Motor neuron (in vitro differentiated cells): ENCODE measurements at regions not wholly inside any gene's neighbourhood (a gene's known extent, or its start where the extent isn't known, plus 50 kb on each side); places are given as distances from the start of the nearest gene placed in this dataset.

Experiments used
- ATAC-seq, 8 experiments: fragments of 200-7000 bp; cut with Tn5 transposase; replicated peaks in 6 of 8; 2 replicates each; pipeline ENCODE4 v1.8.0; 2021; ENCODE audit warnings: mild to moderate bottlenecking in 8 of 8, moderate library complexity in 8 of 8
- H3K27ac ChIP-seq, 2 donors: fragments of 250-450 bp; sonication (Bioruptor Pico); 2 replicates each; pipeline ENCODE4 v1.9.0; 2021; ENCODE audit warnings: antibody characterized with exemption in 2 of 2, mild to moderate bottlenecking in 2 of 2, moderate library complexity in 1 of 2
- H3K4me1 ChIP-seq, 2 donors: fragments of 250-450 bp; sonication (Bioruptor Pico); replicated peaks in 1 of 2; 2 replicates each; pipeline ENCODE4 v1.6.1; 2021; ENCODE audit warnings: antibody characterized with exemption in 2 of 2, mild to moderate bottlenecking in 2 of 2, moderate library complexity in 1 of 2
- H3K4me3 ChIP-seq, 5 donors: fragments of 250-450 bp; sonication (Bioruptor Pico); 2 replicates each; pipeline ENCODE4 v1.9.0; 2021; ENCODE audit warnings: antibody characterized with exemption in 5 of 5, mild to moderate bottlenecking in 5 of 5, moderate library complexity in 4 of 5
- WGBS, 10 experiments: fragments of 450-650 bp; shearing (Covaris generic); methylation state at CpG; one replicate each; pipeline ENCODE4 v1.0.0; 2022; 5-methylcytosine and 5-hydroxymethylcytosine counted together
- in situ Hi-C, 9 experiments: fragments of 400-800 bp; cut with MboI; loops; one replicate each; pipeline ENCODE4 v1.15.0; 2021; ENCODE audit warnings: low sequenced_read_pairs in 9 of 9, low pct_unique_long_range_greater_than_20kb in 2 of 9; ENCODE audit not compliant: unreplicated experiment in 9 of 9

GRCh38 chr13:83056269-83056668 lies 826.0 kb downstream of the SLITRK1 start:
- no peak for ATAC-seq
- no peak overlapping the region for H3K27ac ChIP-seq
- no peaks in the 10 kb centered on the region for H3K4me1 ChIP-seq
- in situ Hi-C loops, result no loop called here
- 58 to 100% (median 96%) methylated on average over 3 of the region's 3 CpGs for whole genome bisulfite sequencing, 10 experiments
- H3K4me3 ChIP-seq, result no peak overlapping the region

- 0 to 100% (median 78%) methylated on average over 1 of the region's 1 CpG; no CpG with 5 or more reads in 1 of the 10 experiments for WGBS, 10 experiments
- no peak overlapping the region for H3K4me3 ChIP-seq
- H3K27ac ChIP-seq, result no peak overlapping the region
- H3K4me1 ChIP-seq, result no peaks in the 10 kb centered on the region
- in situ Hi-C loops, result no loop called here
- no peak for ATAC-seq
Measured at GRCh38 chr13:83048419-83048818, 833.9 kb downstream of the SLITRK1 start.

GRCh38 chr13:83024955-83025594 lies 857.2 kb downstream of the SLITRK1 start:
- in situ Hi-C loops, result no loop called here
- no peak for ATAC-seq
- H3K27ac ChIP-seq, result no peak overlapping the region

GRCh38 chr13:83024232-83024631 lies 858.0 kb downstream of the SLITRK1 start:
- WGBS, 10 experiments, result 0 to 100% (median 80%) methylated on average over 1 of the region's 1 CpG; no CpG with 5 or more reads in 2 of the 10 experiments
- Histone ChIP-seq H3K4me3 (no peak overlapping the region), H3K27ac (no peak overlapping the region), H3K4me1 (no peaks in the 10 kb centered on the region)
- ATAC-seq, result no peak
- in situ Hi-C loops, result no loop called here

More at GRCh38 chr13:83024955-83025594, 857.2 kb downstream of the SLITRK1 start:
- Histone ChIP-seq H3K4me3 (no peak overlapping the region), H3K4me1 (no peaks in the 10 kb centered on the region)
- 17 to 100% (median 100%) methylated on average over 1 of the region's 1 CpG; no CpG with 5 or more reads in 6 of the 10 experiments for WGBS, 10 experiments

GRCh38 chr13:83019986-83020385 lies 862.3 kb downstream of the SLITRK1 start:
- Histone ChIP-seq H3K4me1 (no peaks in the 10 kb centered on the region), H3K4me3 (no peak overlapping the region), H3K27ac (no peak overlapping the region)
- WGBS, 10 experiments, result 0 to 100% (median 80%) methylated on average over 1 to 4 of the region's 4 CpGs
- ATAC-seq, result no peak
- in situ Hi-C loops, result no loop called here

- Histone ChIP-seq H3K4me1 (no peaks in the 10 kb centered on the region), H3K4me3 (no peak overlapping the region), H3K27ac (no peak overlapping the region)
- 0 to 88% (median 68%) methylated on average over 1 to 2 of the region's 2 CpGs; no CpG with 5 or more reads in 1 of the 10 experiments for WGBS, 10 experiments
- no peak for ATAC-seq
- in situ Hi-C loops, result no loop called here
Measured at GRCh38 chr13:83009987-83010386, 872.3 kb downstream of the SLITRK1 start.

- in situ Hi-C loops, result no loop called here
- WGBS, 10 experiments, result 5 to 79% (median 53%) methylated on average over 1 to 3 of the region's 3 CpGs
- peak in 3 of 8 experiments; percentile 33 to 69 (median 56) for ATAC-seq
- H3K4me3 ChIP-seq, result no peak overlapping the region
- no peak overlapping the region for H3K27ac ChIP-seq
- no peaks in the 10 kb centered on the region for H3K4me1 ChIP-seq
Measured at GRCh38 chr13:83008212-83008929, 873.9 kb downstream of the SLITRK1 start.

GRCh38 chr13:83007226-83007625 lies 875.0 kb downstream of the SLITRK1 start:
- Histone ChIP-seq H3K4me3 (no peak overlapping the region), H3K4me1 (peaks cover 0 to 2% of the 10 kb centered on the region in 2 donors), H3K27ac (no peak overlapping the region)
- peak in 1 of 8 experiments; percentile 15 for ATAC-seq
- in situ Hi-C loops, result no loop called here

GRCh38 chr13:83003185-83003584 lies 879.1 kb downstream of the SLITRK1 start:
- Histone ChIP-seq H3K4me3 (no peak overlapping the region), H3K27ac (no peak overlapping the region), H3K4me1 (peaks cover 0 to 2% of the 10 kb centered on the region in 2 donors)
- no peak for ATAC-seq
- in situ Hi-C loops, result no loop called here

GRCh38 chr13:82993417-82993816 lies 888.9 kb downstream of the SLITRK1 start:
- Histone ChIP-seq H3K4me1 (no peaks in the 10 kb centered on the region), H3K4me3 (no peak overlapping the region), H3K27ac (no peak overlapping the region)
- ATAC-seq, result no peak
- 0 to 100% (median 85%) methylated on average over 1 to 2 of the region's 2 CpGs; no CpG with 5 or more reads in 3 of the 10 experiments for WGBS, 10 experiments
- in situ Hi-C loops, result no loop called here

- H3K4me1 ChIP-seq, result no peaks in the 10 kb centered on the region
- no peak overlapping the region for H3K4me3 ChIP-seq
- in situ Hi-C loops, result no loop called here
- H3K27ac ChIP-seq, result no peak overlapping the region
- ATAC-seq, result no peak
Measured at GRCh38 chr13:82976499-82976898, 905.8 kb downstream of the SLITRK1 start.

- in situ Hi-C loops, result no loop called here
- 14 to 94% (median 67%) methylated on average over 2 to 7 of the region's 7 CpGs for WGBS, 10 experiments
- no peak overlapping the region for H3K4me3 ChIP-seq
- no peak overlapping the region for H3K27ac ChIP-seq
- H3K4me1 ChIP-seq, result no peaks in the 10 kb centered on the region
- ATAC-seq, result no peak
Measured at GRCh38 chr13:82963226-82964099, 918.8 kb downstream of the SLITRK1 start.

GRCh38 chr13:82962397-82962796 lies 919.9 kb downstream of the SLITRK1 start:
- Histone ChIP-seq H3K4me1 (no peaks in the 10 kb centered on the region), H3K27ac (no peak overlapping the region), H3K4me3 (no peak overlapping the region)
- ATAC-seq, result no peak
- 0 to 87% (median 55%) methylated on average over 1 to 3 of the region's 3 CpGs for WGBS, 10 experiments
- in situ Hi-C loops, result no loop called here
